Erythroblast (primary cell): ENCODE measurements at regions not wholly inside any gene's neighbourhood (a gene's known extent, or its start where the extent isn't known, plus 50 kb on each side); places are given as distances from the start of the nearest gene placed in this dataset.
A peak's percentile ranks its signal among the peaks of the same experiment; 100 is the strongest.

Experiments
- DNase-seq, 2 experiments: peaks; one replicate each; lab custom pipeline; 2025; lab: John Stamatoyannopoulos, UW
- GATA1 ChIP-seq: IDR thresholded peaks from 2 replicates; pipeline ENCODE4 v1.6.1; 2011; ENCODE audit warnings: low read depth, mild to moderate bottlenecking, control low read depth, low read length, moderate library complexity
- POLR2A ChIP-seq: IDR thresholded peaks from 2 replicates; pipeline ENCODE4 v1.6.1; 2011; ENCODE audit warnings: mild to moderate bottlenecking, low read length

DNA sequence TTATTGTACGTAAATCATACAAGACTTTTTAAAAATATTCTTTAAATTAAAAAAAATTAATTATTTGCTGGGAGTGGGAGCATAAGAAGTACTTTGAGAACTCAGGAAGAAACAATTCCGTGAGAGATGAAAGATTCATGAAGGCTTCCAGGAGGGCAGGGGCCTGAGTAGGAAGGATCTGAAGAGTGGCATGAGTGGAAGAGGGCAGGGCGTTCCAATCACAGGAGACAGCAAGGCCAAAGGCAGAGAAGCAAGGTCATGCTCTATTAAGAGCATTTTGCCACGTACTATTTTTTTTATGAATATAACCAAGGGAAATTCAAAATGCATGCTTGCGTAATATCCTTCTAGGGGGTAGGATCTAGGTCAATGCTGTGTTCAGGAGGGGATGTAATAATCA is 265.5 kb downstream of the ZNF608 start:
- DNase-seq, result no peak
- TF ChIP-seq GATA1 (no peak), POLR2A (no peak)

DNA sequence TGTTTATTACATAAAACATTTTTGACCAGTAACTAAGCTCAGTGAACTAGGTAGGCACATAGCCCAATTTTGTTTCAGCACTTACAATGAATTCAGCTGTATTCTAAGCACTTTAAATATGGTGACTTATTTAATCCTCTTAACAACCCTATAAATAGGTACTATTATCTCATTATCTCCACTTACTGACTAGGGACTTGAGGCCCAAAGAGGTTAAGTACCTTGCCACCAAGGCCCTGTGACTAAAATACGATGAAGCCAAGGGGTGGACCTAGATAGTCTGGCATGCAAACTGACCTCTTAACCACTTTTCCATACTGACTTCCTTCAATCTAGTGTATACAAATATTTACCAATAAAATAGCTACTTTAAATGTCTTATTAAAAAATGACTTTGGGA is 266.4 kb downstream of the ZNF608 start:
- TF ChIP-seq POLR2A (no peak), GATA1 (no peak)

DNA sequence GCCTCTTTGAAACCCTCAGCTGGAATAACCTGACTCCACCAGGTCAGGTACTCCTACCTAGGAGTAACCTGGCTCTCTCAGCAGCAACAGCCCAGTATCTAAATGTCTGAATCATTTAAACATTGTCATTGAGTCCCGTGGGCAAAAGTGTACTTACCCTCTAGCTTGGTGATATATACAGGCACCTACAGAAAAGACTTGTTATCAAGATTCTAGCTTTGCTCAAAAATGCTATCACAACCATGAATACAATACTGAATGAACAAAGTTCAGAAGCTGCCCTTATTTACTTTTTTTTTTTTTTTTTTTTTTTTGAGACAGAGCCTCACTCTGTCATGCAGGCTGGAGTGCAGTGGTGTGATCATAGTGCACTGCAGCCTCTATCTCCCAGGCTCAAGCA is 268.2 kb downstream of the ZNF608 start:
- no peak for TF ChIP-seq GATA1
- no peak for TF ChIP-seq POLR2A
- no peak for DNase-seq

More for the DNA sequence above, 266.4 kb downstream of the ZNF608 start:
- no peak for DNase-seq

DNA sequence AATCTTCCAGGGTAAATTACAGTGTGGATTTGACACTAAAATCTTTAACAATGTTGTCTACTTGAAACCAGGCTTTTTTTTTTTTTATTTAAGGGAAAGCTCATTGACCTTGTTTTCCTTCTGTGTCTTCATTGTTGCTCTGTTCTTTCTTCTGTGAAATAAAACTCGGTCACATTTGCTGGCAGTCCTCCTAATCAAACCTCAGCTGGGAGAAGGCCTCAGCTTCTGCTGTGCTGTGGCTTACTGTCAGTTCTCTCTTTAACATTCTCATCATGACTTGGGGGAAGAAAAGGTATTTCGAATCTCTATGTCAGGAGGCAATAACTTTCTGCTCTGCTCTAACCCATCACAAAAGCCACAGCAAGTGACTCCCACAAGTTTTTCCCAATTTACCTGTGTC is 268.9 kb downstream of the ZNF608 start:
- no peak for DNase-seq
- TF ChIP-seq POLR2A (no peak), GATA1 (no peak)

DNA sequence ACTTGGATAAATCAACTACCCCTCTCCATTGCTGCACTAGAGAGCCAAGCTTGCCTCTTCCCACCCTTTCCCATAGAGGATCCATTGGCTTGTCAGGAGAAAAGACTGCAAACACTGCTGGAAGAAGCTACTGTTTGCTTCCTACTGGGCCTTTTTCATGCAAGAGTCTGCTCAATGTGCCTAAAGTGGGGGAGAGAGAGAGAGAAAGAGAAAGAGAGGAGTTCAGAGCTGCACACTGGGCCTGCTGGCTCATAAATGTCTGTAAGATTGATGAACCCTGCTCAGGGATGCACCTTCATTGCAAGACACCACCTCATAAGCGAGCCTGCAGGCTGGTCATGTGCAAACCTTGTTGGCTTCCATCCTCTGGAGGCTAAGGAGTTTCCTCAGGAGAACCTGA is 269.4 kb downstream of the ZNF608 start:
- TF ChIP-seq POLR2A, result no peak
- TF ChIP-seq GATA1, result no peak

DNA sequence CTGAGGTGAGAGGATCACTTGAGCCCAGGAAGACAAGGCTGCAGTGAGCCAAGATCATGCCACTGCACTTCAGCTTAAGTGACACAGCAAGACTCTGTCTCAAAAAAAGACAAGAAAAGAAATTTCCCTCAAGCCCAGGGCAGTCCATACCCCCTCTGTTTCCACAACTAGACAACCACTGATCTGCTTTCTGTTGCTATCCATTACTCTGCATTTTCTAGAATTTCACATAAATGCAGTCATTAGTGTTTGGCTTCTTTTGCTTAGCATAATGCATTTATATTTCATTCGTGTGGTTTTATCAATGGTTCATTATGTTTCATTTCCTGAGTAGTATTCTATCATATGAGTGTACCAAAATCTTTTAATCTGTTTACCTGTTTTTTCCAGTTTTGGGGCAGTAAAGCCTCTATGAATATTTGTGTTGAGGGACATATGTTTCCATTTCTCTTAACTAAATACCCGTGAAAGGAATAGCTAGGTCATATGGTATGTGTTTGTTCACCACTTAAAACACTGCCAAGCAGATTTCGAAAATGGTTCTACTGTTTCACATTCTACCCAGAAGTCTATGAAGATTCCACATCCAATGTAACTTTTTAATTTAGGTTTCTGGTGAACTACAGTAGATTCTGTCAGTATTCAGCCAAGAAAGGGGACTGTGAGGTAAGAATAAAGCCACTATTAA is 271.8 kb downstream of the ZNF608 start:
- DNase-seq, result no peak

More for the DNA sequence above, 269.4 kb downstream of the ZNF608 start:
- DNase-seq, result no peak

DNA sequence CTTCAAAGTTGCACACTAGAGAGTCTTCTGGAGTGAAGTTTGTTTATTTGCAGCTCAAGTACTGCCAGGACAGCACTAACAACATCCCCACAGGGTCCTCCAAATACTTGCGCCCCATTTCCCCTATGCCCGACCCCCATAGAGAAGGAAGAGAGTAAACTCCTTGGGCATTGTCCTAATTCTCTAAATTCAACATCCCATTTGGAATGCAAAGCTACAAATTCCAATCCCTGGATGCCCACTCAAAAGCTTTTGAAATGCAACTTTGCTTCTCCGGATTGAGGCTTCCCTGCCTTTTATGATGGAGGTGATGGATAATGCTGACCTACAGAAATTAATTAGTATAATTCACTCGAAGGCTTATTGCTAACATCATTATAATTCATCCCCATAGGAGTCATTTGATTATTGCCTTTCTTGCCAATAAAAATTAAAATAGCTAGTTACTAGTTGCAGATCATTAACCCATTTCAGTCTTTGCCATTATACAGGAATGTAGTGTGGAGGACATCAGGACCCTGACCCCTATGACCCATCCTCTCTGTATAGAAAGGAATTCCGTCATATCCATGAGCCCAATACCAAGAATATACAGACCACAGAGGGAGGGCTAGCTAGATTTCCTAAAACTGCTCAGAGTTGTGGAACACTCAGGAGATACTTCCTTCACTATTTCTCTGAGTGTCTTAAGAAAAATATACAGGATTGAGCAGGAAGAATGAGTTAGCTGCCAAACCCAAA is 277.6 kb downstream of the ZNF608 start:
- TF ChIP-seq GATA1, result no peak
- TF ChIP-seq POLR2A, result no peak
- no peak for DNase-seq

More for the DNA sequence above, 271.8 kb downstream of the ZNF608 start:
- no peak for TF ChIP-seq GATA1
- no peak for TF ChIP-seq POLR2A

DNA sequence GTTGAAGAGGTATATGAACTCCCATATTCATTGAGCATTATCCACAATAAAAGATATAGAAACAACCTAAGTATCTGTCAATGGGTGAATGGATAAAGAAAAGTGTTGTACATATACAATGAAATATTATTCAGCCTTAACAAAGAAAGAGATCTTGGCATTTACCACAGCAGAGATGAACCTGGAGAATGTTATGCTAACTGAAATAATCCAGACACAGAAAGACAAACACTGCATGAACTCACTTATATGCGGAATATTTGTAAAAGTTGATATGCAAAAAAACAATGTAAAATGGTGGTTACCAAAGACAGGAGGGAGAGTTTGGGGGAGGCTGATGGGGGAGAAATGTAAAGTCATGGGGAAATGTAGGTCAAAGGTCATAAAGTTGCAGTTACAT is 278.7 kb downstream of the ZNF608 start:
- TF ChIP-seq POLR2A, result no peak
- TF ChIP-seq GATA1, result no peak

DNA sequence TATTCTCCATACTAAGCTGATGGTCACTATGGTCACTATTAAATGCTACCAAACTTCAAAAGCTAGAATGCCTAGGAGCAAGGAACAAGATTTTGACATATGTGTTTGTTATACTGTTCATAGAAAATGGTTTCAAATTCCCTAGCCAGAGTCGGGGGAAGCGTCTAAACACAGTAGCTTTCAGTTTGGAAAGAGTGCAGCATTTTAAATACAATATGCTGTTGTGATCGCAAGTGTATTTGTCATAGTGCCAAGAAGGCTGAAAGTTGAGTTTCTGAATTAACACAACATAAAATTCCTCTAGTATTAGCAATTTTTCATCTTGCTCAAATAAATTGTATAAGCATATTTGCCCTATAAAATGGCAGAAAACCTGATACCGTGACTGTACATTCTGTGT is 280.4 kb downstream of the ZNF608 start:
- TF ChIP-seq GATA1 (no peak), POLR2A (no peak)
- no peak for DNase-seq

More for the DNA sequence above, 278.7 kb downstream of the ZNF608 start:
- DNase-seq, result peak in 1 of 2 experiments; percentile 7

DNA sequence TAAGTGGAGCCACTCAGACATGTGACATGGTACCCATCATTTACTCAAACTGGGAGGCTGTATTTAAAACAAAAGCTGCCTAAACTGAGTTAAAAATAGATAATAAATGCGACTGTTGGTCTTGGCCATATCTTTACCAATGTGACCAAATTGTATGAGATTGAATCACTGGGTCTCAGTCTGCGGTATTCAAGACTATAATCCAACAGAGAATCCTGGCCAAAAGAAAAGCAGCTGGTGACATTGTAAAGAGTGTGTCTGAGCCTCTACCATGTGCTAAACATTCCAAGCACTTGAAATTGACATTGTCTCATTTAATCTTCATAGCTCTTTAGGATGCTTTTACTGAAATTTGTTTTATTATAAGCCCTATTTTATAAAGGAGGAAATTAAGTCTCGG is 282.6 kb downstream of the ZNF608 start:
- DNase-seq, result no peak
- no peak for TF ChIP-seq POLR2A
- no peak for TF ChIP-seq GATA1

DNA sequence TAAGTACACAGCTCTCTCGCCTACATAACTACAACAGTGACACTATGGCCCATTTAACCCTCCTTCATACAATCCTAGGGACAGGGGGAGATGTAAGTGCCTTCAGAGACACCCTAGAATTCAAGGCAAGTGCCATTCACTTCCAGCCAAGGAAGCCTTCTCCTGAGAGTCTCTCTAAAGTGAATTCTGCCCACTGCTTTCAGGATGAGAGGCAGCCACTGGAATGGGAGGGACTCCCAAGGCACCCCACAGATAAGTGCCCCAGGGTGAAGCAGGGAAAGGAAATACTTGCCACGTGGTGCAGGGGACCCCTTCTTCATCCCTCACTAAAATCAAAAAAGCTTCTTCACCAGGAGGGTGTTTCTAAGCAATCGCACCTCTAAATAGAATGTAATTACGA is 283.7 kb downstream of the ZNF608 start:
- DNase-seq, result no peak
- TF ChIP-seq GATA1, result no peak
- no peak for TF ChIP-seq POLR2A

DNA sequence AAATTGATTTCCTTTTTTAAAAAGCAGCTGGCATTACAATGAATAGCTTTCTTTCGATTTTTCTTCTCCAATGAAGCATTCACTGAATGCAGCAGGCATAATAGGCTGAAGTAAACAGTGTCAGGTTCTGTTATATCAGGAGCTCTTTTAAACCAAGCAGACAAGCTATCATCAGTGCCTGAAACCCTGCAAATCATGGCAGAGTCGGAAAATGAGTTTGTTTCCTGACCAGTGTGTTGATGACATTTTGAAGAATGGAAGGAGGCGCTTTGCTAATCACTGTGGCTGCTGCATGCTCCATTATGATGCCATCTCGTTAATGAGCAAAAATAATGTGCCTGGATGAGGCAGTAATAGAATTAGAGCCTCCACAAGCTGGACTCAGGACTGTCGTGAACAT is 284.5 kb downstream of the ZNF608 start:
- TF ChIP-seq GATA1, result no peak
- TF ChIP-seq POLR2A, result no peak
- no peak for DNase-seq

DNA sequence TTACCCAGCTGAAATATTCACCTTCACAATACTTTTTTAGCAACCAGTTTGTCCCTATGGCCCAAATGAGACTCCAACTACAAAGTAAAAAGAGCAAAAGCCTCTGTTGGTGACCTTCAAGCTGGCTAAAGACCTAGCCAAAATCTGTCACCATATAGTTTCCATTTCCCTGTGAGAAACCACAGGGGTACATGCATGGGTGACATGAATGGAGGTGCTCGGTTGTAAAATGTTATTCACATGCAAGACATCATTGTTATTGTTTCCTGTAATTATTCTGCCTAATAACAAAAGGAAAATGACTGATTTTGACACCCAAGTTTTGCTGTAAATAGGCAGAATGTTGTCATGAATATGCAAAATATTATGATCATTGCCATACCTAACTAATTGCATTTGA is 285.3 kb downstream of the ZNF608 start:
- no peak for DNase-seq
- TF ChIP-seq POLR2A, result no peak
- no peak for TF ChIP-seq GATA1

DNA sequence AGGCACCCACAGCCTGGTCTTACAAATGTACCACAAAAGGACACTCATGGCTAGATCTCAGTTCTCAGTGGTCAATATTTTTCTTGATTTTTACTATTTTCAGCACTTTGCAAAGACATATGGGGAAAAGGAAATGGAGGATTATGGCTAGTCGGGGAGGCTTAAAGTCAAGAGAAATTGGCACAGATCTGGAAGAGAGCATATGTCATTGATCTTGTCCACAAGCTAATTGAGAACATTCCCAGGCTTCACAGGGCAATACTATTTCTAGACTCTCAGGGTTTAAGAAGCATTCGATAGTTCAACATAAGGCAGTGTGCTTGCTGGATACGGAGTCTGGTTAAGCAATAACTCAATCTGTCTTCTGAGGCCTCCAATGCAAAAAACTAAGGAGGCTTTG is 285.8 kb downstream of the ZNF608 start:
- no peak for TF ChIP-seq GATA1
- no peak for TF ChIP-seq POLR2A
- no peak for DNase-seq

DNA sequence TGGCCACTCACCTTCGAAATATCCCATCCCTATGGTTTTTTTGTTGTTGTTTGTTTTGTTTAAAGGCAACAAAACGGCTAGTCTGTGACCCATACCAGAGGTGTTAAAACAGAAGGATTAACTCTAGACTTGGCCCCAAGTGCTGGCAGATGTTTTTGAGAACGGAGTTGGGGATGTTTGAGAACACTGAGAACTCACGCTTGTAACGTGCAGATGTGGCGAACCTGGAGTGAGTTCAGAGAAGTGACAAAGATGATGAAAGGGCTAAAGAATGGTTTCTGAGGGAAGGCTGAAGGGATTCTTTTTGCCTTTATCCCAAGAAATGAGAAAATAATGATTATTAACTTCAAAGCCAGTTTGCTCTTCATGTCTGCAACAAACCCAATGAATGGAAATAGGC is 286.5 kb downstream of the ZNF608 start:
- TF ChIP-seq POLR2A (no peak), GATA1 (no peak)
- no peak for DNase-seq
